GM18498 (cell line): ENCODE measurements at regions not wholly inside any gene's neighbourhood (a gene's known extent, or its start where the extent isn't known, plus 50 kb on each side); places are given as distances from the start of the nearest gene placed in this dataset.
"Not testable (repeated sequence)": the region's sequence is repeated elsewhere in the genome, so short reads cannot be mapped to it uniquely, and the experiment has no call there.

Experiments used
- ATAC-seq: cut with Tn5 transposase; IDR thresholded peaks from one replicate; pipeline ENCODE4 v1.9.1; 2021; ENCODE audit warnings: mild to moderate bottlenecking, moderate library complexity; ENCODE audit not compliant: unreplicated experiment

DNA sequence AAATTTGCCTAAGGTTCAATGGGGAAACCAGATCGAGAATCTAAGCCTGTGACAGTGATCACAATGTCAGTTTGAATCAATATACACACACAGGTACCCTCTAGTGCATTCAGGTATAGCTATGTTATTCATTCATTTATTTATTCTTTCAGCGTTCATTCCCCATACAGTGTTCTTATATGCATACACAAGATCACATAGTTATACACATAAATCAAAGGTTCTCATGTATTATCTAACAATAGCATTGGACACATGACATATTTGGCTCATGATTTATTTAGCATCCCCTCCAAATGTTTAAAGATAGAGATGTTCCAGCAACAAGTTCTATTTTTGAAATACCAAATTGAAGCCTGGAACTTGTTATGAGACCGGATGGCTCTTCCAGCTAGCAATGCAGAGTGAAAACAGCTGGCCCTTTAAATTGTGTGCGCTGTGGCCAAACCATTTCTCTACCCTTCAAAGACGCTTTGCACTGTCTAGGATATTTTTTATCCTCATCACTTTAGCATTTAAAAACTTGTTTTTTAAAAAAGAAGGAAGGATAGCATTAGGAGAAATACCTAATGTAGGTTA, 131.0 kb downstream of the ATXN3L start:
- ATAC-seq = no peak

DNA sequence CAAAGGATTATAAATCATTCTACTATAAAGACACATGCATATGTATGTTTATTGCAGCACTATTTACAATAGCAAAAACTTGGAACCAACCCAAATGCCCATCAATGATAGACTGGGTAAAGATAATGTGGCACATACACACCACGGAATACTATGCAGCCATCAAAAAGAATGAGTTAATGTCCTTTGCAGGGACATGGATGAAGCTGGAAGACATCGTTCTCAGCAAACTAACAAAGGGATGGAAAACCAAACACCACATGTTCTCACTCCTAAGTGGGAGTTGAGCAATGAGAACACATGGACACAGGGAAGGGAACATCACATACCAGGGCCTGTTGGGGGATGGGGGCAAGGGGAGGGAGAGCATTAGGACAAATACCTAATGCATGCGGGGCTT, 133.2 kb downstream of the ATXN3L start:
- not testable (repeated sequence) for ATAC-seq

DNA sequence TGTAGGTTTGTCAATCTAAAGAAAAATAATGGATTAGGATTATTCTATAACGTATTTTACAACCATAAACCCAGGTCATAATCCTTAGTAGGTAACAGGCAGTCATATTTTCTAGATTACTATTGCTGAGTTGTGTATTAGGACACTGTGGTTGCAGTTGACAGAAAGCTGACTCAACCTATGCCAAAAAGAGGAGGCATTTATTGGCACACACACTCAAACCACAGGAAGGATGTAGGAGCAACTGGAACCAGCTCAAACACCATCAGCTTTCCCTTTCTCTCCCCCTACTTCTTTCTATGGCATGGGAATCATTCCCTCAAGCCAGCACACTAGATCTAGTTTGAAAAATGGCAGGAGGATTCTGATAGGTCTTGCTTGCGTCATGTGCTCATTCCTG, 136.4 kb upstream of the FAM9C start:
- ATAC-seq = no peak

DNA sequence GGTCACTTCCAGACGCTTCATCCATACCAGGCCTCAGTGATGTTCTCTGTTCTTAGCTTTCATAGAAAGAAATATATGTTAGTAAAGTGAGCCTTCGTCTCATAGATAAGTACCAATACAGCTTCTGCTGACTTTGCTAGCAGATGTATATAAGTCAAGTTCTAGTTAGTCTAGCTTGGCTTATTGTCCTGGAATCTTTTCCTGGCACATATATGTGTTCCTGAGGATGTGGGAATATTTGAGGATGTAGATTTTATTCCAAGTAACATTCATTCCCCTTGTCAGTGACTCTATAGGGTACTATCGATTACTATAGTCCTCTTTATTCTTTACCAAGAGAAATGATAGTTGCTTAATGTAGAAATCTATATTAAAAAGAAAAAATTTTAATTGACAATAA, 135.2 kb upstream of the FAM9C start:
- no peak for ATAC-seq

DNA sequence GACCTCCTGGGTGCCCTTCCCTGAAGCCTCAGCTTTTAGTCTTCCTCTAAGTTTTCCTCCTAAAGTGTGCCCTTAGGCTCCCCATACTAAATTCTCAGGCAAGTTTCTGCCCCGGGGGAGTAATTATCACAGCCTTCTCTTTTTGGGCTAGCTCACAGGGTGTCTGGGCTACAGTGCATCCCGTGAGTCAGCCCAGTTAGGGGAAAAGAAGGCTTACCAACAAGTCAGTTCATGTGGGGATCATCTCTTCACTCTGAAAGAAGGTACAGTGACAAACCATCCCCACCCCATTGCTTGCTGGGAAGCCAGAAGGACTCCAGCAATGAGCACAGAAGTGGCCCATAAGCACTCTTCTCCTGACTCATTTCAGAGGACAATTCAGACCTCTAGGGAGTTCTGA, 134.7 kb upstream of the FAM9C start:
- ATAC-seq = no peak

DNA sequence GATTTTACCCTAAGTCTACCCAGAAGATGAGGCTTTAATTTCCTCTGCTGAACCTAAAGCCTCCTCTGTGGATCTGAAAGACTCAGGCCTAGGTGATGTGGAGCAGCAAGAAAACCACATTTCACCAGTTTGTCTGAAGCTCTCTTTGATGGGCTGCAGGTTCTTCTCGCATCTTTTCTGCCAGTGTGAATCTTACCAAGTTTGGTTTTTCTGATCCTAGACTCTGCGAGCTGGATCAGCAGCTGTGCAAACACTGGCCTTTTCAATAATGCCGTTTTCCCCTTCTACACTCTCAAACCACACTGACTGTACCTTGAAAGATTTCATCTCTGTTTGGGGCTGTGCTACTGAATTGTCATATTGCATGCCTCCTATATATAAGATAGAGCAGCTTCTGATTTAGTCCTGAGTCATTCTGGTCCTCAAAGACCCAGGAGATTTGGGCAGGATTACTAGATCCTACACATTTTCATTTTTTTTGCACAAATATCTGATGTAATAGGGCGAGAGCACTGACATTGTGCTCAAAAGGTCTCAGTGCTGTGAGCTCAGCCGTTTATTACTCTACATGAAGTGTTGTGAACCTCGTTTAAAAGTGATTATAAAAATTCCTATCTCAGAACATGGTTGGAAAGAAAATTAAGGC, 133.6 kb upstream of the FAM9C start:
- ATAC-seq = no peak

DNA sequence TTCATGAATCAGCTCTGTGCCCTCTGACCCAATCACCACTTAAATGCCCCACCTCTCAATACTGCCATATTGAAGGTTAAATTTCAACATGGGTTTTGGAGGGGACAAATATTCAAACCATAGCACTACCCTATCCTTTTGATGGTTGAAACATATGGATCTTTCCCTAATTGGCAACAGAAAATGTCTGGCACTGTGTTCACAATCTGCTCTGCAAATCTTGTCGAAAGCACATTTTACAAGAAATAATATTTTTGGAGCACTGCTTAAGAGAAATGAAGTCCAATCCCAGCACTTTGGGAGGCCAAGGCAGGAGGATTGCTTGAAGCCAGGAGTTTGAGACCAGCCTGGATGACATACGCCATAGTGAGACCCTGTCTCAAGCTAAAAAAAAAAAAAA, 130.6 kb upstream of the FAM9C start:
- no peak for ATAC-seq

GRCh38 chrX:13170966-13171558, 126.6 kb upstream of the FAM9C start:
- no peak for ATAC-seq

DNA sequence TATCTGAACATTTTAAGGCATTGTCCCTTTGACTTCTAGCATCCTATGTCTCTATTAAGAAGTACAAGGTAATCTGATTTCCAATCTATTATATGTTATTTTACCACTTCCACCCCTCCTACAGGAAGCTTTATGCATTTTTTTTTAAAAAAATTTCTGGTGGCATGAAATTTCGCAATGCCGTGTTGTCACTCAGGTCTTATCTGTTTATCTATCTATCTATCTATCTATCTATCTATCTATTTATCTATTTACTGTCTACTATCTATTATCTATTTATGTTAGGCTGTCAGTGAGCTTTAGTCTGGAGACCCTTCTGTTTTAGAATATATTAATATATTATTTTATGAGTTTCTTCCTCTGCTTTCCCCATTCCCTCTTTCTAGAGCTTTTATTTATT, 125.3 kb upstream of the FAM9C start:
- ATAC-seq = no peak

DNA sequence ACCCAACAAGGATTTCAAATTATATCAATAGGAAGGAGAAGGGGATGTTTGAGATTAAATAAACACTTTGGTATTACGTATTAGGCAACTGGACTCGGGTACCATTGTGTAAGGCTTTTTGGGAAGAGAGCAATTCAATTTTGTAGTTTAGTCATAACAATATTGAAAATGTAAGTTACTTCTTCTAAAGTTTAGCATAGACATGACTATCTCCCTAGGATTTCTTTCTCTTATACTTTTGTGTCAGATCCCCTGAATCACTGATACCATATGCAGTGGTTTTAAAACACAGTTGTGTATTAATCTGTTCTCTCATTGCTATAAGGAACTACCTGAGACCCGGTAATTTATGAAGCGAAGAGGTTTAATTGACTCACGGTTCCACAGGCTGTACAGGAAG, 123.8 kb upstream of the FAM9C start:
- no peak for ATAC-seq

DNA sequence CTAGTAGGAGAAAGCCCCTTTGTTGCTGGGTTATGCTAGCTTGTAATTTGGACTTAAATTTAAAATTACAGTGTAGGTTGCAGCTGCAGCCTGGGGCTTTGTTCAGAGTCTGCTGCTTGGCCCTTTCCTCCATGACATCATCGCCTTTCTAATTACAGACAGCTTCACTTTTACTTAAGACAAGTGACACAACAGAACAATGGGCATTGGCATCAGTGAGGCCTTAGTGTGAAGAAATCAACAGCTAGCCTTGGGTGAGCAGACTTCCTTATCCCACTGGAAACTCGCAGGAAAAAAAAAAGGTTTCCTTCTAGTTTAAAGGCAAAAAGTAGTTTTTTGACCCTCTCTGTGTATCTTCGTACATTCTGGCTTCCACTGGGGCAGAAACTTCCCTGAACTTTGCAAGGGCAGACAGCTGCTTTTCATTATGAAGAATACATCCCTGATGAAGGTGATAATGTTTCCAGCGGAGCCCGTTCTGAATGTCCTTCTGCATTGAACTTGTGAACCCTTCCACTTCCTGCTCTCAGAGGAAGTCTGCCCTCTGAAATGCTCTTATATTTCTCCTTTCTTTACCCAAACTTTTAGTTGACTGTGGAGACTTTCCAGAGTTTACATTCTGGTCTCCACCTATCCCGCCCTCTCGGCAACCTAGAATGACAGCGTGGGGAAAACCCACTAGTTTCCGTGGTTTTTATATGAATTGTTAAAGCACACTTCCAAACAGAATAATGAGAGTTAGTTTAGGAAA, 123.2 kb upstream of the FAM9C start:
- no peak for ATAC-seq

DNA sequence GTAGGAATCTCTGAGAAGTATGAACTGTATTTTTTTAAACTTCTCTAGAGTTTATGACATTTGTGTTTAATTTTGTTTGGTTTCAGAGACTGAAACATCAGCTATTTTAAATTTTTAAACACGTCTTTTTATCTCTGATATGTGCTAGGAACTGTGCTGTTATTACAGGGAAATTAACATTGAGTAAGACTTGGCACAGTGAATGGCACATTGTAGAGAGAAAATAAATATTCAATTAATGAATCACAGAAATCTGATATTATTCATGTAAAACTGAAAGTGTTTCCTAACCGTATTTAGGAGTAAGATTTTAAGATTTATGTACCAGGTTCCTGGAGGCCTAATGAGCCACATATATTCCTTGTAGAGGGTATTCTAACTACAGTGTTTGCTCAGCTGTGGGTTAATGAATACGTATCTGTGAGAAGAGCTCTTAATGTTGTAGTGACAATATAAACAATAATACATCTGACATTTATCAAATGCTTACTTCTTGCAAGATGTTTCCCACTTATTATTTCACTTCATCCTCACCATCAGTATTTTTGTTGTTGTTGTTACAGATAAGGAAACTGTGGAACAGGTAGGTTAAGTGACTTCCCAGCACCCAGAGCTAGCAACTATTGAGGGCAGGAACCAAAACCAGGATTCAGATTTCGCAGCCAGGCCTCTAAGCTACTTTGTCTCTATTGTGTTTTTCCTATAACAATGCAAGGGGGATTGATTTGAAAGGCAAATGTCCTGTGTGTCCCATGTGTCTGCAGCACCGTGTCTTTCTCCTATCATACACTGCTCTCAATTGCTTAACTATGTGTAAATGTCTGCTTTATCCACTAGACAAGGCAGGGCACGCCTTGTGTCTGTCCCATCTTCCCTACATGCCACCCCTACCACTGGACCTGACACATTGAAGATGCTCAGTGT, 121.1 kb upstream of the FAM9C start:
- ATAC-seq = no peak

- no peak for ATAC-seq
Measured at GRCh38 chrX:13164611-13165010, 120.2 kb upstream of the FAM9C start.

DNA sequence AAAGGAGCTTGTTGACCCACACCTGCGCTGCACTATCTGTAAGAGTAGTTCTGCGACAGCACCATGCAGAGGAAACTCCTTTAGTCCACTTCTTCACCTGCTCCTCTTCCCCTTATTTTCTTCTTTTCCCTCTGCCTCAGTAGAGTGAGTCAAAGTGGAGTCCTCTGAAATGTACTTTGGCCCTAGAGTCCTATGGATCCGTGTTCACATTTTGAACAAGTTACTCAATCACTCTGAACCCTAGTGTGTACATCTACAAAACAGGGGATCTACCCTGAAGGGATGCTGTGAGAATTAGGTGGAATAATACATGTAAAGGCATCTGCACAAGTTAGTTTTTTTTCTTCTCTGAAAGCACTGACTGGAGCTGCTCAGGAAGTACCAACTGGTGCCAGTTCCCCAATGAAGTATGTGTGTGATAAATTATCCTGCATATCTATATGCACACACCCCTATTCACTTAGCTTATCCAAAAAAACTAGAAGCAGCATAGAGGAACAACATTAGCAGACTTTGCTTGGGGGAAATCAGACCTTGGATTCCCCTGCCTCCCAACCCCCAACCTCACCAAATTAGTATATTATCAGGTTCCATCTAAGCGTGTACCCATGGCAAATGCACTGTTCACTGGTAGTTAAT, 118.5 kb upstream of the FAM9C start:
- ATAC-seq = no peak

GRCh38 chrX:13159886-13160285, 115.5 kb upstream of the FAM9C start:
- no peak for ATAC-seq

- ATAC-seq = no peak
Measured at GRCh38 chrX:13158911-13159310, 114.5 kb upstream of the FAM9C start.

GRCh38 chrX:13155550-13155949, 111.1 kb upstream of the FAM9C start:
- not testable (repeated sequence) for ATAC-seq

GRCh38 chrX:13153796-13154195, 109.4 kb upstream of the FAM9C start:
- no peak for ATAC-seq

DNA sequence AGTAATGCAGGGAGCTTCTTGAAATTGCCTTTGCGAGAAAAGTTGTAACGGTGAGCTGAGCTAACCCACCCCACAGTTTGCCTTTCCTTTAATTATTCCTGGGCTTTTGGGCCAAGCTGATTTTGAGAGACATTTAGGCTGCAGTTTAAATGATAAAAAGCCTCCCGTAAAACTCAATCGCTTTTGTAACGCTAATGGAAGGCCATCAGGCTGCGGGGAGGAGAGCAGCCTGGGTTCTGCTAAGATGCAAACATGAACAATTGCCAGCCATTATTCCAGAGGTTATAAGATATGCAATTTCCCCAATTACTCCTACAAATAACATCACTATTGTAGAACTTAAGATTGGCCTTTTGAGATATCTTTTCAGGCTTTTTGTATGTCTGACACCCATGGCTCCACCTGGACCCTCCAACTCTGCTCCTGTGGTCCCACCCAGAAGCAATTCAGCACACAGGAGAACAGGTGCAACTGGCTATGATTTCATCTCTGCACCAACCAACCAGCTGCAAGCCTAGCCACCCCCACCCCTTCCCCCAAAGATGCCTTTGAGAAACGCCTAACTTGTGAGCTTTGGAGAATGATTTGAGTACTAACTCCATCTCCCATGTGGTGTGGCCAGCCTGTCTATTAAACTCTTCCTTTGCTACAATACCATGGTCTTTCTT, 108.2 kb upstream of the FAM9C start:
- no peak for ATAC-seq
